IPS-20b (cell line): ENCODE measurements at regions not wholly inside any gene's neighbourhood (a gene's known extent, or its start where the extent isn't known, plus 50 kb on each side); places are given as distances from the start of the nearest gene placed in this dataset.

Experiments
- H3K27ac ChIP-seq: one replicate; pipeline ENCODE4 v1.5.1; 2013; ENCODE audit warnings: low read length
- H3K27me3 ChIP-seq: 2 replicates; pipeline ENCODE4 v1.6.1; 2013; ENCODE audit warnings: mild to moderate bottlenecking, low read length, inconsistent platforms; ENCODE audit not compliant: insufficient read depth
- H3K36me3 ChIP-seq: 2 replicates; pipeline ENCODE4 v1.6.1; 2013; ENCODE audit warnings: low read depth, mild to moderate bottlenecking, inconsistent platforms, low read length, moderate library complexity; ENCODE audit not compliant: insufficient read depth
- H3K4me1 ChIP-seq: 2 replicates; pipeline ENCODE4 v1.6.1; 2013; ENCODE audit warnings: mild to moderate bottlenecking, control low read depth, inconsistent platforms, low read length, moderate library complexity; ENCODE audit not compliant: insufficient read depth
- H3K4me3 ChIP-seq: 2 replicates; pipeline ENCODE4 v1.5.1; 2013; ENCODE audit warnings: mild to moderate bottlenecking, low read length, inconsistent platforms
- H3K9ac ChIP-seq: 2 replicates; pipeline ENCODE4 v1.6.1; 2013; ENCODE audit warnings: low read depth, mild to moderate bottlenecking, inconsistent platforms, low read length, moderate library complexity
- H3K9me3 ChIP-seq: 2 replicates; pipeline ENCODE4 v1.6.1; 2013; ENCODE audit warnings: mild to moderate bottlenecking, low read depth, low read length, inconsistent platforms; ENCODE audit not compliant: insufficient read depth

DNA sequence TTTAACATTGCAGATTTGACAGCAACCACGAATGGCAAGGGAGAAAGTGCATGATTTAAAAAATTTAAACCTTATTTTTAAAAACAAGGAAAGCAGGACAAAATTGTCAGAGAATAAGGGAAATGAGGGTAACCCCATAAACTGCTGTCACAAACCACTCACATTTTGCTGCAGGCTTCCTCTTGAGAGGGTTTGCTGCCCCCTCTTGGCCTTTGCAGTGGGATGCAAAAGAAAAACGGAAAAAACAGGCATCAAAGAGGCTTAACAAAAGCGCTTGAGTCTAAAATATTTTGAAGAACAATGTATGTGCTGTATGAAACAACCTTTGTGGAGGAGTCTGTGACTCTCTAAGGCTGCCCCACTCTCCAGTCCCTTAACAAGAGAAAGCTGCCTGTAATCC is 91.6 kb downstream of the TMX3 start:
- no peaks in the 10 kb centered on the region for H3K27me3 ChIP-seq
- no peak overlapping the region for H3K27ac ChIP-seq
- H3K36me3 ChIP-seq, result no peaks in the 10 kb centered on the region
- H3K9ac ChIP-seq, result no peak overlapping the region
- H3K4me3 ChIP-seq, result no peak overlapping the region
- no peaks in the 10 kb centered on the region for H3K9me3 ChIP-seq
- H3K4me1 ChIP-seq, result no peaks in the 10 kb centered on the region

DNA sequence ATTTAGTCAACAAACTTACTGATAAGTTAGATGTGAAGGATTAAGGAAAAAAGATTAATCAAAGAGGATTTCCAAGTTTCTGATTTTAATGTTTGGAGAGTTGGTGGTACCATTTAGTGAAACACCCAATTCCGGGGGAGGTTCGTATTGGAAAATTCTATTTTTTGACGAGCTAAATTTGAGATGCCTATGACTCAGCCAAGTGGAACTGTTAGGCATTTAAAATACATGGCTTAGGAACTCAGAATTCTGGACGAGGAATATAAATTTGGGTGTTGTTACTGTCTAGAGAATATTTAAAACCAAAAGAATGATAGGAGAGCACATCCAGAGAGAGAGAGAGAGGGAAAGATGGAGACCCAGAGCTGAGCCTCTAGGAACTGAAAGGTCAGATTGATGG is 103.6 kb downstream of the TMX3 start:
- no peak overlapping the region for H3K27ac ChIP-seq

GRCh38 chr18:68608851-68609490 is 105.9 kb downstream of the TMX3 start:
- Histone ChIP-seq H3K9me3 (no peaks in the 10 kb centered on the region), H3K4me1 (no peaks in the 10 kb centered on the region), H3K36me3 (no peaks in the 10 kb centered on the region), H3K27me3 (no peaks in the 10 kb centered on the region), H3K4me3 (no peak overlapping the region), H3K27ac (no peak overlapping the region), H3K9ac (no peak overlapping the region)

More for the DNA sequence above, 103.6 kb downstream of the TMX3 start:
- Histone ChIP-seq H3K4me3 (no peak overlapping the region), H3K9ac (no peak overlapping the region), H3K4me1 (no peaks in the 10 kb centered on the region), H3K9me3 (no peaks in the 10 kb centered on the region), H3K36me3 (no peaks in the 10 kb centered on the region), H3K27me3 (no peaks in the 10 kb centered on the region)

DNA sequence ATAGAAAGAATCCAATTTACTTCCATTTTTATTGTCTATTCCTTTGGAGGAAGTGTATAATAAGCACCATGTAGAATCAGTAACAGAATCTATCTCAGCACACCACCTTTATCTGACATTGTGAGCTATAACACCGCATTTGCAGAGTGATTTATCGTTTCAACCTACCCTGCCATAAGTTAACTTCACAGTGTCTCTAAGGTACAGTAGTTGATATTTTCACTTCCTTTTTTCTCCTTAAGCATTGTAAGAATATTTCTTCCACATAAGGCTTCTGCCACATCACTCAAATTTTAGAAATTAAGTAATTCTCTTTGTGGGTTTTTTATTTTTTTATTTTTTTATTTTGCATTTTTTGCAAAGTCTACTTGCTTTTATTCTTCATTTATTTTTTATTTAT is 107.1 kb downstream of the TMX3 start:
- Histone ChIP-seq H3K4me1 (no peaks in the 10 kb centered on the region), H3K36me3 (no peaks in the 10 kb centered on the region), H3K9ac (no peak overlapping the region), H3K4me3 (no peak overlapping the region), H3K9me3 (no peaks in the 10 kb centered on the region), H3K27ac (no peak overlapping the region), H3K27me3 (no peaks in the 10 kb centered on the region)

DNA sequence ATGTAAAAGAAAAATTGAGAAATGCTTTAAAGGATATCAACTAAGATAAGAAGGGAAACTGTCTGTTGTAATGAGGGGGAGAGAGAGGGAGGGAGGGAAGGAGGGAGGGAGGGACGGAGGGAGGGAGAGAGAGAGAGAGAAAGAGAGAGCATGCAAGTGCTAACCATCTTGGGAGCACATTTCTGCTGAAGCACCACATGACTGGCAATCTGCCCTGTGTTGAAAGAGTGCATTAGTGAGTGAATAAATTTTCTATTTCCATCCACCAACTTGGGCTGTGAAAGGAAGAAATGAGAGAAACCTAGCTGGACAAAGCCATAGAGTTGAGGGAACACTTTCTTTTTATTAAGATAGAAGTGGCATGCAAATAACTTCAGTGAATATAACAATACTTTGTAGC is 110.7 kb downstream of the TMX3 start:
- no peaks in the 10 kb centered on the region for H3K27me3 ChIP-seq
- H3K9me3 ChIP-seq, result no peaks in the 10 kb centered on the region
- no peak overlapping the region for H3K4me3 ChIP-seq

GRCh38 chr18:68596016-68596415 is 118.9 kb downstream of the TMX3 start:
- H3K27ac ChIP-seq, result no peak overlapping the region
- H3K9me3 ChIP-seq, result no peaks in the 10 kb centered on the region
- H3K4me1 ChIP-seq, result peaks cover 10% of the 10 kb centered on the region; the same call in 1 of the 2 replicates
- no peaks in the 10 kb centered on the region for H3K36me3 ChIP-seq
- no peak overlapping the region for H3K4me3 ChIP-seq
- no peak overlapping the region for H3K9ac ChIP-seq
- H3K27me3 ChIP-seq, result no peaks in the 10 kb centered on the region

More for the DNA sequence above, 110.7 kb downstream of the TMX3 start:
- no peaks in the 10 kb centered on the region for H3K36me3 ChIP-seq
- no peaks in the 10 kb centered on the region for H3K4me1 ChIP-seq
- no peak overlapping the region for H3K9ac ChIP-seq
- no peak overlapping the region for H3K27ac ChIP-seq

GRCh38 chr18:68588169-68588568 is 126.7 kb downstream of the TMX3 start:
- no peaks in the 10 kb centered on the region for H3K27me3 ChIP-seq
- H3K36me3 ChIP-seq, result no peaks in the 10 kb centered on the region
- H3K27ac ChIP-seq, result no peak overlapping the region

GRCh38 chr18:68583685-68584084 is 131.2 kb downstream of the TMX3 start:
- Histone ChIP-seq H3K36me3 (no peaks in the 10 kb centered on the region), H3K27me3 (no peaks in the 10 kb centered on the region), H3K9me3 (no peaks in the 10 kb centered on the region), H3K9ac (no peak overlapping the region), H3K27ac (no peak overlapping the region), H3K4me1 (peaks cover 3% of the 10 kb centered on the region; the same call in 1 of the 2 replicates), H3K4me3 (no peak overlapping the region)

More at GRCh38 chr18:68588169-68588568, 126.7 kb downstream of the TMX3 start:
- H3K9ac ChIP-seq, result no peak overlapping the region
- peaks cover 3% of the 10 kb centered on the region; the same call in 1 of the 2 replicates for H3K4me1 ChIP-seq
- H3K4me3 ChIP-seq, result no peak overlapping the region
- H3K9me3 ChIP-seq, result no peaks in the 10 kb centered on the region

GRCh38 chr18:68574311-68574710 is 140.6 kb downstream of the TMX3 start:
- Histone ChIP-seq H3K27me3 (no peaks in the 10 kb centered on the region), H3K27ac (no peak overlapping the region), H3K36me3 (no peaks in the 10 kb centered on the region), H3K4me1 (no peaks in the 10 kb centered on the region), H3K4me3 (no peak overlapping the region), H3K9me3 (peaks cover 6% of the 10 kb centered on the region; the same call in 1 of the 2 replicates), H3K9ac (no peak overlapping the region)

DNA sequence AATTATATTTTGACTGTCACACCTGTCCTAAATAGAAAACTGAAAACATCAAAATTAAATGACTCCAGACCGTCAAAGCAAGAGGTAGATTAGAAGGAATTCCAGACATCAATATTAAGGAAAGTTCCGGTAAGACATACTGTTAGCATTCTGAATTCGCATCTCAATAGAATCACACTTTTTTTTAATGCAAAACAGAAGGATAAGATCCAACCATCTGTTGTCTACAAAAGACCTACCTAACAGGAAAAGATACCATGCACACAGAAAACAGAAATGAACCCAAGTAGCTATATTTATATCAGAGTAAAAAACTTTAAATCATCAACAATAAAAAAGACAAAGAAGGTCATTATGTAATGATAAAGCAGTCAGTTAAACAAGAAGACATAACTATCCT is 145.0 kb downstream of the TMX3 start:
- Histone ChIP-seq H3K4me3 (no peak overlapping the region), H3K9ac (no peak overlapping the region), H3K27ac (no peak overlapping the region), H3K9me3 (peaks cover 6% of the 10 kb centered on the region; the same call in 1 of the 2 replicates), H3K36me3 (no peaks in the 10 kb centered on the region), H3K27me3 (no peaks in the 10 kb centered on the region), H3K4me1 (peaks cover under 1% of the 10 kb centered on the region; the same call in 1 of the 2 replicates)

DNA sequence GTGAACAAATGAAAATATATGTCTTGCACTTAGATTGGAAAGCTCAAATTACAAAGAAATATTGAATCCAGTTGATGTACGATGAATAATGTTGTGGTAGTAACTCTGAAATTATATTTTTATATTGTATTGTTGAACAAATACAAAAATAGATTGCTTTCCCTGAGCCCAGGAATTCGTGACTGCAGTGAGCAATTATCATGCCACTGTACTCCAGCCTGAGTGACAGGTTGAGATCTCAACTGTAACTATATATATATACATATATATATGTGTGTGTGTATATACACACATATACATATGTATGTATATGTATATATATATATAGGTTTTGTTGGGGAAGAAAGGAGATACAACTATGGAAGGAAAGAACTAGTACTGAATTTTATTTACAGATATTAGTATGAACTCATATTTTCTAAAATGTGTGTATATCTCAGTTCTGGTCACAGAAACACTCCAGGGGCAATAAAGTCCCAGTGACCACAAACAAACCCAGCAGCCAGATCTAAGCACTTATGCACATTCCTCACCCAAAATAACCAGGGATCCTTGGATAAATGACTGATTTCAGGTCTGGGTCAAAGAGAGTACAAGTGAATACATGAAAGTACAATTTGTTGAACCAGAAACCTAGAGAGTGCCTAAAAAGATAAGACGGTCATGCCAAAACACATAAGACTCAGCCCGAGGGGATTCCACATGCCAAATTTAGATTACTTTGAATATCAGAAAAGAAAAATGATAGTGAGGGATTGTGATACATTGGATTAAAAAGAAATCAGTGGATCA is 146.3 kb downstream of the TMX3 start:
- H3K9ac ChIP-seq, result no peak overlapping the region
- H3K9me3 ChIP-seq, result peaks cover 6% of the 10 kb centered on the region; the same call in 1 of the 2 replicates
- H3K4me3 ChIP-seq, result no peak overlapping the region
- no peaks in the 10 kb centered on the region for H3K36me3 ChIP-seq
- H3K4me1 ChIP-seq, result peaks cover 10% of the 10 kb centered on the region; the same call in 1 of the 2 replicates
- no peak overlapping the region for H3K27ac ChIP-seq
- no peaks in the 10 kb centered on the region for H3K27me3 ChIP-seq

GRCh38 chr18:68566991-68567390 is 147.9 kb downstream of the TMX3 start:
- Histone ChIP-seq H3K27me3 (no peaks in the 10 kb centered on the region), H3K36me3 (no peaks in the 10 kb centered on the region), H3K9me3 (no peaks in the 10 kb centered on the region), H3K4me1 (peaks cover 23% of the 10 kb centered on the region), H3K4me3 (no peak overlapping the region), H3K27ac (no peak overlapping the region), H3K9ac (no peak overlapping the region)
